ENCODE measurements at regions not wholly inside any gene's neighbourhood (a gene's known extent, or its start where the extent isn't known, plus 50 kb on each side); places are given as distances from the start of the nearest gene placed in this dataset.

DNA sequence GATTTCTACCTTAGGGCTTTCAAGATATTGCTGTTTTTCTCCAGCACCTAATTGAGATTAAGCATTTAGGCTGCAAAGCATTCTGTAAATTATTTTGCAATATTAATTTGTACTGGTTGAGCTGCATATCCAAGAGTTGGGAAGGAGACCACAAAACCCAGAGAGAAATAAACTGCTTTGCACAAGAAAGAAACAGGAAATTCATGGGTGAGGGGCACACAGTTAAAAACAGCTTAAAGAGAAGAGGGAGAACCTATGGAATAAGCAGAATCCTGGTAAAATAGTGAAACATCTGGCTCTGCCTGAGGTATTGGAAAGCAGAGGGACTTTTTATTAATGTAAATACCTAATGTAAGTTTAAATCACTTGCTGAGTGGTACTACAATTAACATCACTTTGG is 243.0 kb downstream of the TMEM167A start:
- no peaks in the 10 kb centered on the region for H3K36me3 Mint-ChIP-seq
- Histone ChIP-seq H3K27ac (no peak overlapping the region), H3K4me1 (peaks cover 14% of the 10 kb centered on the region), H3K27me3 (no peaks in the 10 kb centered on the region), H3K36me3 (peaks cover 3% of the 10 kb centered on the region), H3K4me2 (no peak overlapping the region), H3K4me3 (no peak overlapping the region), H2AFZ (replicated peaks) (no peak overlapping the region), H3K79me2 (ENCODE audit: low read depth) (no peaks in the 10 kb centered on the region), H3K9ac (no peak overlapping the region), H3F3A (ENCODE audit: low read depth) (peaks cover 7% of the 10 kb centered on the region), H4K20me1 (ENCODE audit: low read depth) (no peaks in the 10 kb centered on the region), H3K9me3 (ENCODE audit: low read depth) (no peaks in the 10 kb centered on the region)
- H3K27ac Mint-ChIP-seq, result no peak overlapping the region
- no peak overlapping the region for H3K4me3 Mint-ChIP-seq
- TF ChIP-seq EZH2phosphoT487 (IDR thresholded peaks at IDR 0.05) (no peak), CTCF (IDR thresholded peaks at IDR 0.05) (no peak), EZH2 (IDR thresholded peaks at IDR 0.05) (no peak)
- H3K4me1 Mint-ChIP-seq, result peaks cover 8% of the 10 kb centered on the region
- no peak for DNase-seq (ENCODE audit: low spot score)
- no peaks in the 10 kb centered on the region for H3K27me3 Mint-ChIP-seq (ENCODE audit: insufficient read depth, low read depth)
- H3K9me3 Mint-ChIP-seq, result peaks cover 20% of the 10 kb centered on the region

GRCh38 chr5:82833277-82833676 is 243.9 kb downstream of the TMEM167A start:
- TF ChIP-seq EZH2phosphoT487 (IDR thresholded peaks at IDR 0.05) (no peak), CTCF (IDR thresholded peaks at IDR 0.05) (no peak), EZH2 (IDR thresholded peaks at IDR 0.05) (no peak)
- H3K27ac Mint-ChIP-seq, result no peak overlapping the region

DNA sequence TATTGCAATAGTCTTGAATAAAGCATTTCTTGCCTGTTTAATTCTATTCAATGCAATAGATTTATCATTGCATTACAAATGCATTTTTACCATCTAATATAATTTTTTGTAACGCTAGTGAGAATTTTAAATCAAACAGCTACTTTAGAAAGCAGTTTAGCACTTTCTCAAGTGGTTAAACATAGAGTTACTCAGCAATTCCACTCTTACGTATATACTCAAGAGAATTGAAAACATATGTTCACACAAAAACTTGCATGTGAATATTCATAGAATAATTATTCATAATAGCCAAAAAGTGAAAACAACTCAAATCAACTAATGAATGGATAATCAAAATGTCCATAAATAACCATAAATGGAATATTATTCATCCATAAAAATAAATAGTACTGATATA is 244.7 kb downstream of the TMEM167A start:
- Mint-ChIP-seq H3K36me3 (no peaks in the 10 kb centered on the region), H3K27me3 (ENCODE audit: insufficient read depth, low read depth) (no peaks in the 10 kb centered on the region), H3K27ac (no peak overlapping the region), H3K9me3 (peaks cover 20% of the 10 kb centered on the region), H3K4me3 (no peak overlapping the region), H3K4me1 (peaks cover 2% of the 10 kb centered on the region)
- no peak overlapping the region for H3K4me3 ChIP-seq
- H3F3A ChIP-seq (ENCODE audit: low read depth), result peaks cover 7% of the 10 kb centered on the region
- no peak overlapping the region for H2AFZ ChIP-seq (replicated peaks)
- H3K79me2 ChIP-seq (ENCODE audit: low read depth), result no peaks in the 10 kb centered on the region
- H3K27ac ChIP-seq, result no peak overlapping the region
- no peaks in the 10 kb centered on the region for H3K9me3 ChIP-seq (ENCODE audit: low read depth)
- H3K9ac ChIP-seq, result no peak overlapping the region
- H3K36me3 ChIP-seq, result peaks cover 3% of the 10 kb centered on the region
- H3K4me1 ChIP-seq, result peaks cover 14% of the 10 kb centered on the region
- H3K27me3 ChIP-seq, result no peaks in the 10 kb centered on the region
- H4K20me1 ChIP-seq (ENCODE audit: low read depth), result no peaks in the 10 kb centered on the region
- H3K4me2 ChIP-seq, result no peak overlapping the region
- no peak for DNase-seq (ENCODE audit: low spot score)
- TF ChIP-seq EZH2phosphoT487 (IDR thresholded peaks at IDR 0.05) (no peak), CTCF (IDR thresholded peaks at IDR 0.05) (no peak), EZH2 (IDR thresholded peaks at IDR 0.05) (no peak)

More at GRCh38 chr5:82833277-82833676, 243.9 kb downstream of the TMEM167A start:
- Histone ChIP-seq H4K20me1 (ENCODE audit: low read depth) (no peaks in the 10 kb centered on the region), H3K4me1 (peaks cover 14% of the 10 kb centered on the region), H3K27me3 (no peaks in the 10 kb centered on the region), H3K27ac (no peak overlapping the region), H3K36me3 (peaks cover 3% of the 10 kb centered on the region), H3K4me3 (no peak overlapping the region), H2AFZ (replicated peaks) (peak overlapping the region; percentile 30), H3F3A (ENCODE audit: low read depth) (peaks cover 7% of the 10 kb centered on the region), H3K9me3 (ENCODE audit: low read depth) (no peaks in the 10 kb centered on the region), H3K79me2 (ENCODE audit: low read depth) (no peaks in the 10 kb centered on the region), H3K9ac (no peak overlapping the region), H3K4me2 (peak overlapping the region; percentile 16)
- no peaks in the 10 kb centered on the region for H3K36me3 Mint-ChIP-seq
- H3K4me3 Mint-ChIP-seq, result no peak overlapping the region
- peaks cover 20% of the 10 kb centered on the region for H3K9me3 Mint-ChIP-seq
- DNase-seq (ENCODE audit: low spot score), result no peak
- H3K4me1 Mint-ChIP-seq, result peaks cover 2% of the 10 kb centered on the region
- H3K27me3 Mint-ChIP-seq (ENCODE audit: insufficient read depth, low read depth), result no peaks in the 10 kb centered on the region
